Smooth muscle cell (in vitro differentiated cells): ENCODE measurements at regions not wholly inside any gene's neighbourhood (a gene's known extent, or its start where the extent isn't known, plus 50 kb on each side); places are given as distances from the start of the nearest gene placed in this dataset.

Experiments
- DNase-seq: peaks from one replicate; lab custom pipeline; 2025; ENCODE audit not compliant: unreplicated experiment; lab: John Stamatoyannopoulos, UW
- H2AFZ ChIP-seq: fragments of 200-600 bp; sonication (generic); 2 replicates; pipeline ENCODE4 v1.6.0; 2016; ENCODE audit warnings: antibody characterized with exemption, low read depth, mild to moderate bottlenecking
- H3F3A ChIP-seq: fragments of 200-600 bp; sonication (generic); 2 replicates; pipeline ENCODE4 v1.6.0; 2017; ENCODE audit warnings: antibody characterized with exemption, low read depth
- H3K27ac ChIP-seq: fragments of 200-600 bp; sonication (generic); 2 replicates; pipeline ENCODE4 v1.5.1; 2016; ENCODE audit warnings: low read depth, mild to moderate bottlenecking
- H3K27me3 ChIP-seq: fragments of 200-600 bp; sonication (generic); 2 replicates; pipeline ENCODE4 v1.6.1; 2016; ENCODE audit warnings: low read depth, mild to moderate bottlenecking
- H3K36me3 ChIP-seq: fragments of 200-600 bp; sonication (generic); 2 replicates; pipeline ENCODE4 v1.5.1; 2016; ENCODE audit warnings: low read depth
- H3K4me1 ChIP-seq: fragments of 200-600 bp; sonication (generic); 2 replicates; pipeline ENCODE4 v1.5.1; 2016; ENCODE audit warnings: low read depth
- H3K4me2 ChIP-seq: fragments of 200-600 bp; sonication (generic); 2 replicates; pipeline ENCODE4 v1.6.0; 2016; ENCODE audit warnings: mild to moderate bottlenecking
- H3K4me3 ChIP-seq: fragments of 200-600 bp; sonication (generic); 2 replicates; pipeline ENCODE4 v1.5.1; 2016; ENCODE audit warnings: mild to moderate bottlenecking
- H3K79me2 ChIP-seq: fragments of 200-600 bp; sonication (generic); 2 replicates; pipeline ENCODE4 v1.6.0; 2016; ENCODE audit warnings: low read depth, mild to moderate bottlenecking
- H3K9ac ChIP-seq: fragments of 200-600 bp; sonication (generic); 2 replicates; pipeline ENCODE4 v1.6.0; 2016; ENCODE audit warnings: low read depth
- H3K9me3 ChIP-seq: fragments of 200-600 bp; sonication (generic); replicated peaks from 2 replicates; pipeline ENCODE4 v1.5.1; 2016; ENCODE audit warnings: low read depth
- H4K20me1 ChIP-seq: fragments of 200-600 bp; sonication (generic); 2 replicates; pipeline ENCODE4 v1.6.0; 2016; ENCODE audit warnings: low read depth
- CTCF ChIP-seq: fragments of 200-600 bp; sonication (generic); IDR thresholded peaks from 2 replicates; pipeline ENCODE4 v1.5.1; 2017; ENCODE audit warnings: borderline replicate concordance, mild to moderate bottlenecking, antibody characterized with exemption; ENCODE audit not compliant: insufficient read depth, poor library complexity, severe bottlenecking
- WGBS: methylation state at CpG from one replicate; pipeline ENCODE4 v1.1.7; 2016; ENCODE audit warnings: low lambda C conversion rate; 5-methylcytosine and 5-hydroxymethylcytosine counted together

- Histone ChIP-seq H4K20me1 (no peaks in the 10 kb centered on the region), H3K79me2 (no peaks in the 10 kb centered on the region), H3K9ac (no peak overlapping the region), H3K4me2 (no peak overlapping the region), H3K4me3 (no peak overlapping the region), H3K4me1 (no peaks in the 10 kb centered on the region), H3K36me3 (no peaks in the 10 kb centered on the region), H3K9me3 (no peaks in the 10 kb centered on the region), H3K27ac (no peak overlapping the region), H3F3A (no peaks in the 10 kb centered on the region), H2AFZ (no peak overlapping the region), H3K27me3 (no peaks in the 10 kb centered on the region)
- TF ChIP-seq CTCF, result no peak
- 93% methylated on average over 2 of the region's 2 CpGs for WGBS
- DNase-seq, result no peak
Measured at GRCh38 chr5:170446365-170446764, 57.2 kb upstream of the KCNMB1 start.

GRCh38 chr5:170445936-170446335 lies 56.8 kb upstream of the KCNMB1 start:
- H3K4me2 ChIP-seq, result no peak overlapping the region
- H3K9me3 ChIP-seq, result no peaks in the 10 kb centered on the region
- no peaks in the 10 kb centered on the region for H3K4me1 ChIP-seq
- H3K79me2 ChIP-seq, result no peaks in the 10 kb centered on the region
- TF ChIP-seq CTCF, result no peak
- 92% methylated on average over 8 of the region's 8 CpGs for WGBS
- H3K27me3 ChIP-seq, result no peaks in the 10 kb centered on the region
- no peaks in the 10 kb centered on the region for H4K20me1 ChIP-seq
- no peak overlapping the region for H3K27ac ChIP-seq
- H3K4me3 ChIP-seq, result no peak overlapping the region
- no peak overlapping the region for H3K9ac ChIP-seq
- no peak for DNase-seq
- no peaks in the 10 kb centered on the region for H3F3A ChIP-seq
- H2AFZ ChIP-seq, result no peak overlapping the region
- H3K36me3 ChIP-seq, result no peaks in the 10 kb centered on the region

- H3K36me3 ChIP-seq, result no peaks in the 10 kb centered on the region
Measured at GRCh38 chr5:170444969-170445505, 55.9 kb upstream of the KCNMB1 start.

More at GRCh38 chr5:170444969-170445505, 55.9 kb upstream of the KCNMB1 start:
- no peak overlapping the region for H3K4me2 ChIP-seq
- no peaks in the 10 kb centered on the region for H3F3A ChIP-seq
- no peaks in the 10 kb centered on the region for H3K4me1 ChIP-seq
- no peaks in the 10 kb centered on the region for H4K20me1 ChIP-seq
- 91% methylated on average over 10 of the region's 10 CpGs for WGBS
- H3K27me3 ChIP-seq, result no peaks in the 10 kb centered on the region
- H3K79me2 ChIP-seq, result no peaks in the 10 kb centered on the region
- no peak overlapping the region for H3K4me3 ChIP-seq
- H2AFZ ChIP-seq, result no peak overlapping the region
- no peak for DNase-seq
- no peaks in the 10 kb centered on the region for H3K9me3 ChIP-seq
- no peak for TF ChIP-seq CTCF
- H3K9ac ChIP-seq, result no peak overlapping the region
- H3K27ac ChIP-seq, result no peak overlapping the region
